ENCODE measurements at regions not wholly inside any gene's neighbourhood (a gene's known extent, or its start where the extent isn't known, plus 50 kb on each side); places are given as distances from the start of the nearest gene placed in this dataset.

DNA sequence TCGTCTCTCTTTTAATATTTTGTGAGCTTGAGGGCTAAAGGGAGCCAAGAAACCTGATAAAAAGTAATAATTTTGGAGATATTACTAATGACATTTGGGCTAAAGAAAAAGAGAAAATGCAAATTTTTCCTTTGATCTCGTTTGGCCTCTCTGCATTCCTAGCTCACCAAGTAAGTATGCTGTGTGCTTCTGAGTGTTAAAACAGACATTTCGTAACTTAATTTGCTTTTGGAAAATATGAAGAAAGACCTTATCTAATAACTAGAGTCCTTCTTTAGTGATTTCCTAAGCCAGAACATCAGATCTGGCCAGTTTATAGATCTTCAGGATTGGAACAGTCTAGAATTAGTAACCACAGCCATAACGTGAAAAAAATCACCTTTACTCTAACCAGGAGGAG, 872.9 kb upstream of the SLC35B3 start:
- TF ChIP-seq POLR2A (IDR thresholded peaks at IDR 0.05; ENCODE audit: low read length) (no peak), GATA1 (IDR thresholded peaks at IDR 0.05; ENCODE audit: low read depth, low read length) (no peak)
